GM21360 (cell line): ENCODE measurements at regions not wholly inside any gene's neighbourhood (a gene's known extent, or its start where the extent isn't known, plus 50 kb on each side); places are given as distances from the start of the nearest gene placed in this dataset.

Experiments used
- ATAC-seq: cut with Tn5 transposase; IDR thresholded peaks from one replicate; pipeline ENCODE4 v1.9.1; 2021; ENCODE audit warnings: mild to moderate bottlenecking, moderate library complexity; ENCODE audit not compliant: unreplicated experiment

DNA sequence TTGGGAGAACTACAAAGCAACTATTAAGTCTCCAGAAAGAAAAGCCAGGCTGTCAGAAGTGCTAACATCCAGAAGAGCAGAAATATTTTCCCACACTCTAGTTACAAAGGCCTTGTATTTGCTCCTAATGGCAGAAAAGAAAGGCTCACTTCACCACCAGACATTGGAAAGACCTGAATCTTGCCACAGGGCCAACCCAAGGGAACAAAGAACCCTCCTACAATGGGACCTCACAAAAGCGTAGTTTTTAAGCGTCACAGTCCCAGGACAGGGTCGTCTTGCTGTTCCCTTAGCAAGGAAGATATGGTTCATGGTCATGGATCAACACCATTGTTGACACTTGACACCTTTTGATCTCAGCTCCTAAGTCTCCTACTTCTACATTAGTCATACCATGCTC is 119.1 kb downstream of the RPS29 start:
- ATAC-seq = no peak

DNA sequence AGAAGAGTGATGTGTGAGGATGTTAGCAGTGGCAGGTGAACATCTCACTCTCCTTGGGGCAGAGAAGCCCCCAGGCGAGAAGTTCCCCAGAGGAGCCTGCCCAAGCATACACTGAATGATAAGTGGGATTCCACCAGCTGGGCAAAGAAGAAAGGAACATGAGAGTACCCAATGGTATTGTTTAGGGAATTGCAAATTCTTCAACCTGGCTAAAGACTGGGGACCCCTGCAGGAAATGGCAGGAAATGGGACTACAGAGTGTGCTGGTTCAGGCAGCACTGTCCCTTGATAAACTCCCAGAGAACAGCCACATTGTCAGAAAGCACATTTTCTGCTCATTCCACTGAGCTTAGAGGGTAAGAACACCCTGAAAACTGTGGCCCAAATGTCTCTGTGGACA is 121.3 kb downstream of the RPS29 start:
- no peak for ATAC-seq

- no peak for ATAC-seq
Observed at GRCh38 chr14:49463146-49463545, 123.0 kb downstream of the RPS29 start.

- ATAC-seq = peak; percentile 94
Observed at GRCh38 chr14:49461529-49462401, 124.4 kb downstream of the RPS29 start.

DNA sequence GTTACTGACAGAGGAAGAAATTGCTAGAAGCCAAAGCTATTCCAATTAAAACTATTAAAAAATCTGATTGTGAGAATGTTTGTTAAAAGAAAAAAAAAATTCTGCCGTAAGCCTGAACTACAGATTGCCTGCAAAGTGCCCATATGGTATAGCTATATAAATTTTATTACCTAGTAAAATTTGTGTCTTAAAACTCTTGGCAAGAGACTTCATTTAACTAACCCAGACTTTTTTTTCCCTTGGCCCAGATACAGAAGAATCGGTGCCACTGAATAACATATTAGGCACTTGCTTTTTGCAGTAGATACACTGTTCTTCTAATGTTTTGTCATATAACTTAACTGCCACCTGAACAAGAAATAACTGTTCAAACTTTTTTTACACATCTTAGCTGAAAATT is 125.5 kb downstream of the RPS29 start:
- ATAC-seq = no peak

- no peak for ATAC-seq
Observed at GRCh38 chr14:49456589-49456988, 129.6 kb downstream of the RPS29 start.

GRCh38 chr14:49451938-49452337 is 134.2 kb downstream of the RPS29 start:
- ATAC-seq = no peak

DNA sequence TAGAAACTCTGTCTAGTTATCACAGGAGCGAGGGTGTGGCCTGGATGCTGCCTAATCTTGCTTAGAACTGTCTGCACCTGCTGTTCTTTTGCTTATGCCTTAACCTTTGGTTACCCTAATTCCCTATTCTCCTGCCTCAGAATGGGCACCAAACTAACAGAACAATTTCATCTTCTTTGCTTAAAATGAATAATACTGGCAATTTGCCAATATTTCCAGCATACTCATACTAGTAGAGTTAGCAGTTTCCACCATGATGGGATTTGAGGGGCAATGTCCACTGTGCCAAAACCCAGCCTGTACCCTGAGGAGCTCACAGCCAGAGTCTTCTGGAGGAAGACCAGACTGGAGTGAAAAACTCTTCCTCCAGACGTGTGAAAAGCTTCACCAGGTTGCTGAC is 136.4 kb downstream of the RPS29 start:
- ATAC-seq = no peak

GRCh38 chr14:49447540-49448107 is 138.6 kb downstream of the RPS29 start:
- no peak for ATAC-seq

DNA sequence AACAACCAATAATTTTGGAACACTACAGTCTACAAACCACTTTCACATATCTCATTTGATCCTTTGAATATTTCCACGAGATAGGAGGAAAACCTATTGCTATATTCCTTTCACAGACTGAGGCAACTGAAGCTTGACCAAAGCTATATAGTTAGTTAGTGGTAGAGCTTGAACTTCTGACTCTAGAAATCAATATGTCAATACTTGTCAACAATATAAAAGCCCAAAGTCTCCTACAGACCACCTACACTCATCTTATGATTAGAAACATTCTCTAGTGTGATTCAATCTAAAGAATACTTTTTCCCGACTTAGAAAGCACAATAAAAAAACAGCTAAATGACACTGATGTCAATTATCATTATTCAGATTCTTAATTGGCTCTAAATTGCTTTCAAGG is 139.4 kb downstream of the RPS29 start:
- no peak for ATAC-seq

GRCh38 chr14:49438256-49438770 is 147.9 kb downstream of the RPS29 start:
- no peak for ATAC-seq

- ATAC-seq = no peak
Observed at GRCh38 chr14:49428076-49428475, 158.1 kb downstream of the RPS29 start.

DNA sequence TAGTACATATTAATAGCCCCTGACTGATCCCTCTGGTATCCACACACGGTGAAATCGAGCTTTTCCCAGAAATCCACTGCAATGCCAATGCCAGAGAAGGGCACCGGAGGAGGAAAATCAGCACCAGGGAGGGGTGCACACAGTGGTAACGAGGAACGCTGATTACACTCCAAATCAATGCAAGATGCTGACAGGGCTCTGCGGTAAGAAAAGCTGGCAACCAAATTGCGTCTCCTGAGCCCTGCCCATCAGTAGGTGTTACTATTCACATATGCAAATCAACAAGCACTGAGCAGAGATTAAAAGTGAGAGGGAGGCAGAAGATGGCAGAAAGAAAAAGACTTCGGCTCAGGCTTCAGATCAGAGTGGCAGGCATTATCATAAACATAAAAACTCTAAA is 159.1 kb downstream of the RPS29 start:
- ATAC-seq = no peak

GRCh38 chr14:49425921-49426320 is 160.3 kb downstream of the RPS29 start:
- no peak for ATAC-seq

- ATAC-seq = no peak
Observed at GRCh38 chr14:49424436-49425331, 161.5 kb downstream of the RPS29 start.

DNA sequence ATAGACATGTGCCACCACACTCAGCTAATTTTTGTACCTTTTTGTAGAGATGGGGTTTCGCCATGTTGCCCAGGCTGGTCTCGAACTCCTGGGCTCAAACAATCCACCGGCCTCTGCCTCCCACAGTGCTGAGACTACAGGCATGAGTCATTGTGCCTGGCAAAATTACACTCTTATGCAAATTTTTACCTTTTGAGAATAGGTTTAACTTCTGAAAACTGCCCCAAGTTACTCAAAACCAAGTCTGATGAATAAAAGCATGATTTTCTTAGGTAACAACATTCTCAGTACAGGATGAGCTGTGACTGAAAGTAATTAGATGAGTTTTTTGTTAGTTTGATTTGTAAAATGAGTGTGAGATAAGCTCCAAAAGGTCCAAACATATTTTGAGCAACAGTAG is 166.0 kb downstream of the RPS29 start:
- ATAC-seq = no peak

DNA sequence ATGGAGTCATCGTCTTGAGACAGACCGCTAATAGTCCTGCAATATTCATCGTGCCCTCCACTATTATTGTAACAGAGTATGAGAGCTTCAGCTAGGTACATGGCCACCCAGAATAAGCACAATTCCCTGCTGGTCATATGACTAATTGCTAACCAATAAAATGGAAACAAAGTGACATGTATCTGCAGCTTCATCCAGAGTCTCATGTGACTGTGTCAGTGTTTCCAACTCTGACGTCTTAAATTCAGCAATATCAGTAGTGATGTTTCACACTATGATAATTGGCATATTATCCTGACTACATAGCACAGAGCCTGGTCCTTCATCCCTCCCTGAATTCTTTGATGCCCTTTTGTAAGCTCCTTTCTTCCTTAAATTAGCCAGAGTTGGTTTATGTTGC is 167.4 kb downstream of the RPS29 start:
- ATAC-seq = no peak

- no peak for ATAC-seq
Observed at GRCh38 chr14:49417790-49418189, 168.4 kb downstream of the RPS29 start.

DNA sequence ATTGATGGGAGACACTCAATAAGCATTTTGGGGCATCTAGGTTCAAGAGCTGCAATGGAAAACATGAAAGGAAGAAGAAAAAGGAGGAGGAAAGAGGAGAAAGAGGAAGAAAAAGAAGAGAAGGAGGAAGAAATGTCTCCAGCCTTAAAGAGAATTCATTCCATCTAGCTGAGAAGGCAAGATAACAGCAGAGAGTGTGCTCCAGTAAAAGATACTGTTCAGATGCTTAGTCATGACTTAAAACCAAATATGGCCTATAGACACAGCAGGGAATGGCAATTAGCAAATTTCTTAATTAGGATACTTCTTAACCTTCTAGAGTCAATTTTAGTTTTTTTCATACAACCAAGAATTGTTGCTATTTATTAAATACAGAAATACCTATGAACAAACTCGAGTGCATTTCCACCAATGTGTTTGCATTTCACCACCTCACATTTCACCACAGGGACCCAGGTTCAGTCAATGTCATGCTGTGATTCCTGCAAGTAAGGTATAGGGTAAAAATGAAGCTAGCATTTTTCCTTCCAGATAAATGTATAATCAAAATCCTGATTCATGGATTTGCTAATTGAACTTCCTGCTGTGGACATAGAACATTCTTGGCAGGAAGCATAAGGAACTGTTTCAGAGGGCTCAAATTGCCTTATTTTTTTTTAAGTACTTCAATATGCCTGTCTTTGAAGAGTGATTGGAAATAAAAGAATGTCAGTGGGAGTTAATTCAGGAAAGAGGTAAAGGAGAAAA is 177.8 kb downstream of the RPS29 start:
- ATAC-seq = no peak

- no peak for ATAC-seq
Observed at GRCh38 chr14:49405291-49405690, 180.9 kb downstream of the RPS29 start.

GRCh38 chr14:49401373-49401772 is 184.8 kb downstream of the RPS29 start:
- no peak for ATAC-seq
